NOMO-1 (cell line): ENCODE measurements at regions not wholly inside any gene's neighbourhood (a gene's known extent, or its start where the extent isn't known, plus 50 kb on each side); places are given as distances from the start of the nearest gene placed in this dataset.

Experiments used
- DNase-seq, 2 experiments: peaks; one replicate each; lab custom pipeline; 2025; ENCODE audit not compliant: unreplicated experiment in 2 of 2; lab: John Stamatoyannopoulos, UW

DNA sequence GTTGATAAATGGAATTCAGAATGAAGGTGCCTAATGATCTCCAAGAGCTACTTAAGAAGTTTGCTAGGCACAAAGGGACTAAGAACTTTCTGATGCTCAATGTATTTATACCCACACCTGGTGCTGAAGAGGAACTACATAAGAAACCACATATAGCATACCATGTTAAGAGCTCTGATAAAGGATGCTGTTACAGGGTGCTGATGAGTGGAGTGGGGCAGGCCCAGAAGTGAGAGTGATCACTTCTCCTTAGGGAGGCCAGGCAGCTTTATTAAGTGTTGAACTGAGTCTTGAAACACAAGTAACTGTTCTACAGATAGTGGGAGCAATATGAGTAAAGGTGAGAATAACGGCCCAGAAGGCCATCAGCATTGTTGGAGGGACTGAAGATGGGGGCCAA, 68.3 kb upstream of the CHRDL1 start:
- no peak for DNase-seq

DNA sequence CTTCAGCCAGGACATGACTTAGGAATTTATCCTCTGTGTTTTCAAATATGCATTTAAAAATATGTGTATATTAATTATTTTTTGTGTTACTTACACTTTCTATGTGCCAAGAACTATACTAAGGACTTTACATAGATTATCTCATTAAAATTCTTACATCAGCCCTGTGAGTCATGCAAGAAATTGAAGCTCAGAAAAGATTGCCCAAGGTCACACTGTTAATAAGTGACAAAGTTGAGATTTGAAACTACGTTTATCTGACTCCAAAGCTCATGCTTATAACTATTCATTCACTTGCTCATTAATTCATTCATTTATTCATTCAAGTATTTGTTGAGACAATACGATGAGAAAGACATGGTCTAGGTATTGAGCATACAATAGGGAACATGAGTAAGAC, 62.9 kb upstream of the CHRDL1 start:
- no peak for DNase-seq

DNA sequence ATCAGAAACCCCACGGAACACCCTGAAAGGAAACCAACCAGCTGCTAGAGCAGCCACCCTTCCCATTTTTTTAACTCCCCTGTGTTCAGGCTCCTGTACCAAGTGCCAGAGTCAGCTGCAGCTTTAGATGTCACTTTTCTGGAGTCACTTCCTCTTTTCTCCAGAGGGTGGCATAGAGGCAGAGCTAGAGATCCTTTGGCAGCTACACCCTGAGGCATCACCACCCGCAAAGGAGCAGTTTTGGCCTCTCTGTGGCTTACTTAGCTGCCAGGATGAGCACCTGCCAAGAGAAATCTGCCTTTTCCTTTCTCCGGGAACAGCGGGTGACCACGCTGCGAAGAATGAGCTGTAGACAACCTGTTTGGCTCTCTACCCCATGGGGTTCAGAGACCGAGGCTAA, 58.0 kb upstream of the CHRDL1 start:
- DNase-seq, result peak in 1 of 2 experiments; percentile 24

DNA sequence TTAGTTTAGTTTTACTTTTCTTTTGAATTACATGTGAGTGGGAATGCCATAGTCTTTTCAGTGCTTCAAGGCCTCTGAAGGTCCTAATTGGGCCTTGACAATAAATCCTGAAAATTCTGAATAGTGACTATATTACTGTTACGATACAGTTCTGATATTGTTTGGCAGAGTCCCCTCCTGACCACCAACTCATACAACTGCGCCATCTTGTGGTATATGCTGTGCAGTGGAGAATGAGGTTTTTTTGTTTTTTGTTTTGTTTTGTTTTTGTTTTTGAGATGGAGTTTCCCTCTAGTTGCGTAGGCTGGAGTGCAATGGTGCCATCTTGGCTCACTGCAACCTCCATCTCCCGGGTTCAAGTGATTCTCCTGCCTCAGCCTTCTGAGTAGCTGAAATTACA, 56.6 kb upstream of the CHRDL1 start:
- no peak for DNase-seq

DNA sequence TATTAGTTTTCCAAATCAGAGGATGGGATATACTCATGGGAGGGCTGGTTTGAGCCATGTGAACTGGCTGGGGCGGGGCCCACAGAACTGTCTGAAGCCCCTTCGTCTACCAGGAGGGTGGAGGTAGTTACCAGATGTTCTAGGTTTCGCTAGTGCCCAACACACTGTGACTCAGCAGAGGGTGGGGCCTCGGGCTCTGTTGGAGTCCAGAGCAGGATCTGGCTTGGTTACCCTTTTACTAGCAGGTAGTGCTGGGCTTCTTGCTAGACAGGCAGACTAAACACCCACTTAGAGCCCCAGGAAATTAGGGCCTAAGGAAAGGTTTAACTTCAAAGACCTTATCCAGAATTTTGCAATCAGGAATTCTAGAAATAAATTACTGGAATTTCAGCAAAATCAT, 56.2 kb upstream of the CHRDL1 start:
- no peak for DNase-seq

DNA sequence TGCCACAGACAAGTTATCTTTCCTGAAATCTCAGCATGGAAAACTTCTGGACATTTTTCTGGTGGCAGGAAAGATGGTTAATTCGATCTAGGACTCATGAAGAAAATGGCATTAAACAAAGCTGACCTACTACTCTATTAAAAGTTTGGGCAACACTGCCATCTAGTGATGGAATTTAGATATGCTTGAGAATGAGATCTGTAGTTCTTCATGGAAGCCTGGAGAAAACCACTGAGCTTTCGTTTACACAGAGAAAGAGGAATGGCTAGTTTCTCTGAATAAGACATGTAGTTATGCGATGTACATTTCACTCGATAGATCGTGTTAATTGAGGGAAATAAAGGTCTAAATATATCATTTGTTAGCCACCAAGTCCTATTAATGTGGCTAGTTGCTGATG, 51.7 kb upstream of the CHRDL1 start:
- peak in 1 of 2 experiments; percentile 64 for DNase-seq

DNA sequence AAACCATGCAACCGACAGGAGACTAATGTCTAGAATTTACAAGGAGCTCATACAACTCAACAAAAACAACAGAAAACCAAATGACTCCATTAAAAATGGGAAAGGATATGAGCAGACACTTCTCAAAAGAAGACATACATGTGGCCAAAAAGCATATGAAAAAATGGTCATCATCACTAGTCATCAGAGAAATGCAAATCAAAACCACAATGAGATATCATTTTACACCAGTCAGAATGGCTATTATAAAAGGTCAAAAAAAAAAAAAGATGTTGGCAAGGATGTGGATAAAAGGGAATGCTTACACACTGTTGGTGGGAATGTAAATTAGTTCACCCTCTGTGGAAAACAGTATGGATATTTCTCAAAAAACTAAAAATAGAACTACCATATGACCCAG, 50.5 kb upstream of the CHRDL1 start:
- DNase-seq, result no peak
